GM23338 (cell line): ENCODE measurements at regions not wholly inside any gene's neighbourhood (a gene's known extent, or its start where the extent isn't known, plus 50 kb on each side); places are given as distances from the start of the nearest gene placed in this dataset.

Experiments
- ATAC-seq: fragments of 200-7000 bp; cut with Tn5 transposase; 3 replicates; pipeline ENCODE4 v1.9.1; 2020
- DNase-seq: peaks from one replicate; pipeline ENCODE4 v3.0.0-alpha.2; 2015; ENCODE audit warnings: low spot score
- H2AFZ ChIP-seq: fragments of 200-600 bp; sonication (generic); 2 replicates; pipeline ENCODE4 v1.8.0; 2016; ENCODE audit warnings: antibody characterized with exemption, mild to moderate bottlenecking, moderate library complexity
- H3F3A ChIP-seq: fragments of 200-600 bp; sonication (generic); replicated peaks from 2 replicates; pipeline ENCODE4 v1.8.0; 2017; ENCODE audit warnings: antibody characterized with exemption, mixed run types, low read depth
- H3K27ac ChIP-seq: fragments of 200-600 bp; sonication (generic); 2 replicates; pipeline ENCODE4 v1.6.1; 2016; ENCODE audit warnings: low read depth
- H3K27me3 ChIP-seq: fragments of 200-600 bp; sonication (generic); 2 replicates; pipeline ENCODE4 v1.8.0; 2016; ENCODE audit warnings: mild to moderate bottlenecking, mixed run types, moderate library complexity; ENCODE audit not compliant: insufficient read depth
- H3K36me3 ChIP-seq: fragments of 200-600 bp; sonication (generic); 2 replicates; pipeline ENCODE4 v1.8.0; 2016; ENCODE audit warnings: mild to moderate bottlenecking; ENCODE audit not compliant: insufficient read depth
- H3K4me1 ChIP-seq: fragments of 200-600 bp; sonication (generic); 2 replicates; pipeline ENCODE4 v1.8.0; 2016; ENCODE audit warnings: mild to moderate bottlenecking, moderate library complexity; ENCODE audit not compliant: insufficient read depth
- H3K4me2 ChIP-seq: fragments of 200-600 bp; sonication (generic); 2 replicates; pipeline ENCODE4 v1.7.1; 2017; ENCODE audit warnings: mixed run types
- H3K4me3 ChIP-seq: fragments of 200-600 bp; sonication (generic); 2 replicates; pipeline ENCODE4 v1.6.1; 2016; ENCODE audit warnings: mixed run types
- H3K79me2 ChIP-seq: fragments of 200-600 bp; sonication (generic); replicated peaks from 2 replicates; pipeline ENCODE4 v1.8.0; 2017; ENCODE audit warnings: mild to moderate bottlenecking; ENCODE audit not compliant: insufficient read depth
- H3K9me2 ChIP-seq: fragments of 200-600 bp; sonication (generic); 2 replicates; pipeline ENCODE4 v1.8.0; 2017; ENCODE audit not compliant: insufficient read depth
- H4K20me1 ChIP-seq: fragments of 200-600 bp; sonication (generic); replicated peaks from 2 replicates; pipeline ENCODE4 v1.8.0; 2017; ENCODE audit warnings: mild to moderate bottlenecking; ENCODE audit not compliant: insufficient read depth
- H3K27ac Mint-ChIP-seq: 2 replicates; pipeline ENCODE4 v1.8.0; 2020; ENCODE audit warnings: inconsistent platforms, mild to moderate bottlenecking, moderate library complexity, mixed read lengths
- H3K27me3 Mint-ChIP-seq: 3 replicates; pipeline ENCODE4 v1.8.0; 2022; ENCODE audit warnings: low read depth, mild to moderate bottlenecking, moderate library complexity, mixed read lengths, inconsistent platforms; ENCODE audit not compliant: insufficient read depth, poor library complexity
- H3K36me3 Mint-ChIP-seq: 3 replicates; pipeline ENCODE4 v1.8.0; 2021; ENCODE audit warnings: low read depth, mild to moderate bottlenecking, inconsistent platforms, moderate library complexity, mixed read lengths
- H3K4me1 Mint-ChIP-seq: 3 replicates; pipeline ENCODE4 v1.8.0; 2020; ENCODE audit warnings: mild to moderate bottlenecking, inconsistent platforms, mixed read lengths
- H3K4me3 Mint-ChIP-seq: 3 replicates; pipeline ENCODE4 v1.8.0; 2021; ENCODE audit warnings: moderate library complexity, mild to moderate bottlenecking, inconsistent platforms, mixed read lengths
- H3K9me3 Mint-ChIP-seq: 3 replicates; pipeline ENCODE4 v1.8.0; 2020; ENCODE audit warnings: moderate library complexity, mild to moderate bottlenecking, inconsistent platforms, mixed read lengths
- CREB1 ChIP-seq: fragments of 250-450 bp; sonication (Bioruptor Pico); IDR thresholded peaks from 2 replicates; pipeline ENCODE4 v1.5.0; 2020; ENCODE audit warnings: low read depth, mild to moderate bottlenecking, moderate library complexity
- CTCF ChIP-seq, 2 experiments: fragments of 200-600 bp in 1 of 2; sonication (generic) in 1 of 2; conservative IDR thresholded peaks; 2 replicates each; pipeline versions ENCODE4 v1.5.1 to v1.6.1; 2016 to 2017; ENCODE audit warnings: antibody characterized with exemption in 2 of 2, low read depth in 2 of 2, mild to moderate bottlenecking in 2 of 2, moderate library complexity in 1 of 2
- ETS1 ChIP-seq: IDR thresholded peaks from 2 replicates; pipeline ENCODE4 v1.6.1; 2016; ENCODE audit warnings: antibody characterized with exemption
- EZH2 ChIP-seq: fragments of 200-600 bp; sonication (generic); IDR thresholded peaks from one replicate; pipeline ENCODE4 v1.8.0; 2017; ENCODE audit warnings: antibody characterized with exemption, mild to moderate bottlenecking, low read depth; ENCODE audit not compliant: unreplicated experiment
- EZH2phosphoT487 ChIP-seq: fragments of 200-600 bp; sonication (generic); IDR thresholded peaks from one replicate; pipeline ENCODE4 v1.8.1; 2018; ENCODE audit warnings: antibody characterized with exemption; ENCODE audit not compliant: unreplicated experiment
- JUNB ChIP-seq: IDR thresholded peaks from one replicate; pipeline ENCODE4 v1.6.1; 2016; ENCODE audit warnings: antibody characterized with exemption; ENCODE audit not compliant: unreplicated experiment
- NANOG ChIP-seq: IDR thresholded peaks from 2 replicates; pipeline ENCODE4 v1.6.1; 2016; ENCODE audit warnings: antibody characterized with exemption, borderline replicate concordance
- POLR2AphosphoS5 ChIP-seq: IDR thresholded peaks from 2 replicates; pipeline ENCODE4 v1.6.1; 2016; ENCODE audit warnings: antibody characterized with exemption, low read depth
- REST ChIP-seq: IDR thresholded peaks from one replicate; pipeline ENCODE4 v1.6.1; 2018; ENCODE audit warnings: antibody characterized with exemption; ENCODE audit not compliant: unreplicated experiment
- STAT1 ChIP-seq: IDR thresholded peaks from one replicate; pipeline ENCODE4 v1.6.1; 2016; ENCODE audit warnings: antibody characterized with exemption; ENCODE audit not compliant: unreplicated experiment
- ZNF114 ChIP-seq: fragments of 250-450 bp; sonication (Bioruptor Pico); IDR thresholded peaks from 2 replicates; pipeline ENCODE4 v1.5.0; 2020; ENCODE audit warnings: mild to moderate bottlenecking, moderate library complexity
- ZNF331 ChIP-seq: fragments of 250-450 bp; sonication (Bioruptor Pico); IDR thresholded peaks from 2 replicates; pipeline ENCODE4 v1.5.0; 2020; ENCODE audit warnings: low read depth, mild to moderate bottlenecking, moderate library complexity
- ZNF462 ChIP-seq: fragments of 250-450 bp; sonication (Bioruptor Pico); IDR thresholded peaks from 2 replicates; pipeline ENCODE4 v1.5.0; 2020; ENCODE audit warnings: mild to moderate bottlenecking, moderate library complexity

- Histone ChIP-seq H3K4me2 (no peak overlapping the region), H2AFZ (peak overlapping the region; percentile 60; the same call in 1 of the 2 replicates), H3K9me2 (no peaks in the 10 kb centered on the region), H4K20me1 (no peaks in the 10 kb centered on the region), H3K79me2 (no peaks in the 10 kb centered on the region), H3K4me1 (no peaks in the 10 kb centered on the region), H3K27me3 (no peaks in the 10 kb centered on the region), H3F3A (no peaks in the 10 kb centered on the region), H3K36me3 (no peaks in the 10 kb centered on the region), H3K4me3 (no peak overlapping the region), H3K27ac (no peak overlapping the region)
- ATAC-seq (no peak), DNase-seq (no peak)
- Mint-ChIP-seq H3K4me3 (no peak overlapping the region), H3K36me3 (no peaks in the 10 kb centered on the region), H3K27ac (no peak overlapping the region), H3K4me1 (no peaks in the 10 kb centered on the region), H3K27me3 (no peaks in the 10 kb centered on the region), H3K9me3 (no peaks in the 10 kb centered on the region)
- TF ChIP-seq ETS1 (no peak), NANOG (no peak), CTCF (conservative IDR thresholded peaks at IDR 0.05; ENCODE audit: low read depth in 2 of 2) (no peak), EZH2 (no peak), STAT1 (no peak), JUNB (no peak), CREB1 (CRISPR knock-in tag) (no peak), EZH2phosphoT487 (no peak), REST (no peak), ZNF114 (no peak), POLR2AphosphoS5 (no peak), ZNF331 (no peak), ZNF462 (CRISPR knock-in tag) (no peak)
These were observed 267.8 kb downstream of the SHOX2 start for GRCh38 chr3:157838457-157838856.
